WTC11 (cell line): ENCODE measurements at regions not wholly inside any gene's neighbourhood (a gene's known extent, or its start where the extent isn't known, plus 50 kb on each side); places are given as distances from the start of the nearest gene placed in this dataset.

Source experiments
- ATAC-seq: fragments of 200-7000 bp; cut with Tn5 transposase; 2 replicates; pipeline ENCODE4 v1.10.0; 2021; ENCODE audit warnings: mild to moderate bottlenecking, moderate library complexity
- CTCF ChIA-PET: fragments of 300-600 bp; sonication (Branson Sonifier 250); formaldehyde crosslinking; loops from one replicate; lab custom pipeline; 2021; ENCODE audit warnings: antibody characterized with exemption; lab: Charles Lee
- POLR2A ChIA-PET: fragments of 350-600 bp; sonication (Branson Sonifier 250); formaldehyde crosslinking; loops from one replicate; lab custom pipeline; 2021; ENCODE audit warnings: antibody characterized with exemption; lab: Charles Lee
- DNase-seq: peaks from one replicate; pipeline ENCODE4 v3.0.0; 2021; ENCODE audit warnings: low spot score
- H3K27ac Mint-ChIP-seq: 2 replicates; pipeline ENCODE4 v1.8.0; 2021; ENCODE audit warnings: mixed read lengths
- H3K27me3 Mint-ChIP-seq: 2 replicates; pipeline ENCODE4 v1.8.0; 2021; ENCODE audit warnings: low read depth, mild to moderate bottlenecking, moderate library complexity, mixed read lengths
- H3K36me3 Mint-ChIP-seq: 2 replicates; pipeline ENCODE4 v1.8.0; 2021; ENCODE audit warnings: mixed read lengths
- H3K4me1 Mint-ChIP-seq: 2 replicates; pipeline ENCODE4 v1.8.0; 2022; ENCODE audit warnings: mixed read lengths
- H3K4me3 Mint-ChIP-seq: 2 replicates; pipeline ENCODE4 v1.8.0; 2021; ENCODE audit warnings: mild to moderate bottlenecking, moderate library complexity, mixed read lengths
- H3K9me3 Mint-ChIP-seq: 2 replicates; pipeline ENCODE4 v1.8.0; 2021; ENCODE audit warnings: mixed read lengths
- ATF1 ChIP-seq: sonication (generic); formaldehyde crosslinking; IDR thresholded peaks from 2 replicates; pipeline ENCODE4 v1.8.1; 2023; ENCODE audit warnings: mild to moderate bottlenecking, moderate library complexity, missing genetic modification reagents
- ATF3 ChIP-seq: sonication (generic); formaldehyde crosslinking; conservative IDR thresholded peaks from 2 replicates; pipeline ENCODE4 v1.8.1; 2022; ENCODE audit warnings: mild to moderate bottlenecking, missing genetic modification reagents
- CREM ChIP-seq: sonication (generic); formaldehyde crosslinking; IDR thresholded peaks from 2 replicates; pipeline ENCODE4 v1.8.1; 2022; ENCODE audit warnings: mild to moderate bottlenecking, missing genetic modification reagents, moderate library complexity
- FOXK1 ChIP-seq: sonication (generic); formaldehyde crosslinking; IDR thresholded peaks from 2 replicates; pipeline ENCODE4 v1.8.0; 2022; ENCODE audit warnings: mild to moderate bottlenecking, moderate library complexity, missing genetic modification reagents
- GABPB1 ChIP-seq: sonication (generic); formaldehyde crosslinking; IDR thresholded peaks from 2 replicates; pipeline ENCODE4 v1.8.1; 2023; ENCODE audit warnings: mild to moderate bottlenecking, missing genetic modification reagents
- MYBL2 ChIP-seq: sonication (generic); formaldehyde crosslinking; IDR thresholded peaks from 2 replicates; pipeline ENCODE4 v1.8.1; 2023; ENCODE audit warnings: mild to moderate bottlenecking, moderate library complexity, missing genetic modification reagents
- NFATC4 ChIP-seq: fragments of 250-450 bp; sonication (Bioruptor Pico); IDR thresholded peaks from 2 replicates; pipeline ENCODE4 v1.9.0; 2021; ENCODE audit warnings: mild to moderate bottlenecking
- OVOL2 ChIP-seq: fragments of 250-450 bp; sonication (Bioruptor Pico); IDR thresholded peaks from 2 replicates; pipeline ENCODE4 v1.9.0; 2021; ENCODE audit warnings: mild to moderate bottlenecking, borderline replicate concordance
- SOX15 ChIP-seq: fragments of 250-450 bp; sonication (Bioruptor Pico); IDR thresholded peaks from 2 replicates; pipeline ENCODE4 v1.9.0; 2021; ENCODE audit warnings: mild to moderate bottlenecking
- SP1 ChIP-seq: sonication (generic); formaldehyde crosslinking; conservative IDR thresholded peaks from 2 replicates; pipeline ENCODE4 v1.8.1; 2022; ENCODE audit warnings: missing genetic modification reagents
- TCF7 ChIP-seq: sonication (generic); formaldehyde crosslinking; IDR thresholded peaks from 2 replicates; pipeline ENCODE4 v1.8.0; 2022; ENCODE audit warnings: mild to moderate bottlenecking, low read depth, missing genetic modification reagents, moderate library complexity
- ZNF416 ChIP-seq: fragments of 250-450 bp; sonication (Bioruptor Pico); IDR thresholded peaks from 2 replicates; pipeline ENCODE4 v1.9.0; 2021; ENCODE audit warnings: mild to moderate bottlenecking, inconsistent platforms
- TF ChIP-seq, protein P1 (sequence below): fragments of 250-450 bp; sonication (Bioruptor Pico); IDR thresholded peaks from 2 replicates; pipeline ENCODE4 v1.9.0; 2021; ENCODE audit warnings: moderate library complexity, mild to moderate bottlenecking, inconsistent platforms, borderline replicate concordance
- TF ChIP-seq, protein P2 (sequence below): sonication (generic); formaldehyde crosslinking; IDR thresholded peaks from 2 replicates; pipeline ENCODE4 v1.8.1; 2023; ENCODE audit warnings: mild to moderate bottlenecking, missing genetic modification reagents
- TF ChIP-seq, protein P3 (sequence below): sonication (generic); formaldehyde crosslinking; IDR thresholded peaks from 2 replicates; pipeline ENCODE4 v1.8.0; 2023; ENCODE audit warnings: missing genetic modification reagents
- TF ChIP-seq, protein P4 (sequence below): sonication (generic); formaldehyde crosslinking; IDR thresholded peaks from 2 replicates; pipeline ENCODE4 v1.8.1; 2022; ENCODE audit warnings: mild to moderate bottlenecking, missing genetic modification reagents, moderate library complexity, borderline replicate concordance
- TF ChIP-seq, protein P5 (sequence below): fragments of 200-600 bp; IDR thresholded peaks from 2 replicates; pipeline ENCODE4 v1.8.0; 2022; ENCODE audit warnings: antibody characterized with exemption

GRCh38 chr10:31707093-31708039 is 221.3 kb downstream of the ARHGAP12 start:
- no peak for TF ChIP-seq GABPB1
- no peak for TF ChIP-seq ATF1
- no peak for TF ChIP-seq SOX15 (CRISPR knock-in tag)
- TF ChIP-seq OVOL2 (CRISPR knock-in tag), result no peak
- no peak for TF ChIP-seq NFATC4 (CRISPR knock-in tag)
- no peak for TF ChIP-seq ZNF416 (CRISPR knock-in tag)
- TF ChIP-seq, protein P1, sequence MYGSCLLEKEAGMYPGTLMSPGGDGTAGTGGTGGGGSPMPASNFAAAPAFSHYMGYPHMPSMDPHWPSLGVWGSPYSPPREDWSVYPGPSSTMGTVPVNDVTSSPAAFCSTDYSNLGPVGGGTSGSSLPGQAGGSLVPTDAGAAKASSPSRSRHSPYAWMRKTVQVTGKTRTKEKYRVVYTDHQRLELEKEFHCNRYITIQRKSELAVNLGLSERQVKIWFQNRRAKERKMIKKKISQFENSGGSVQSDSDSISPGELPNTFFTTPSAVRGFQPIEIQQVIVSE (CRISPR knock-in tag), result no peak
- TF ChIP-seq, protein P2, sequence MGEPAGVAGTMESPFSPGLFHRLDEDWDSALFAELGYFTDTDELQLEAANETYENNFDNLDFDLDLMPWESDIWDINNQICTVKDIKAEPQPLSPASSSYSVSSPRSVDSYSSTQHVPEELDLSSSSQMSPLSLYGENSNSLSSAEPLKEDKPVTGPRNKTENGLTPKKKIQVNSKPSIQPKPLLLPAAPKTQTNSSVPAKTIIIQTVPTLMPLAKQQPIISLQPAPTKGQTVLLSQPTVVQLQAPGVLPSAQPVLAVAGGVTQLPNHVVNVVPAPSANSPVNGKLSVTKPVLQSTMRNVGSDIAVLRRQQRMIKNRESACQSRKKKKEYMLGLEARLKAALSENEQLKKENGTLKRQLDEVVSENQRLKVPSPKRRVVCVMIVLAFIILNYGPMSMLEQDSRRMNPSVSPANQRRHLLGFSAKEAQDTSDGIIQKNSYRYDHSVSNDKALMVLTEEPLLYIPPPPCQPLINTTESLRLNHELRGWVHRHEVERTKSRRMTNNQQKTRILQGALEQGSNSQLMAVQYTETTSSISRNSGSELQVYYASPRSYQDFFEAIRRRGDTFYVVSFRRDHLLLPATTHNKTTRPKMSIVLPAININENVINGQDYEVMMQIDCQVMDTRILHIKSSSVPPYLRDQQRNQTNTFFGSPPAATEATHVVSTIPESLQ (CRISPR knock-in tag), result no peak
- Mint-ChIP-seq H3K4me1 (peaks cover 26% of the 10 kb centered on the region), H3K9me3 (peaks cover 66% of the 10 kb centered on the region)

GRCh38 chr10:31706464-31707092 is 222.1 kb downstream of the ARHGAP12 start:
- CTCF ChIA-PET, result no interaction called here
- Mint-ChIP-seq H3K4me1 (peaks cover 26% of the 10 kb centered on the region), H3K9me3 (peaks cover 66% of the 10 kb centered on the region), H3K27me3 (peaks cover 10% of the 10 kb centered on the region; the same call in 1 of the 2 replicates), H3K4me3 (no peak overlapping the region), H3K27ac (no peak overlapping the region), H3K36me3 (peaks cover 57% of the 10 kb centered on the region)
- no peak for DNase-seq
- no peak for ATAC-seq
- POLR2A ChIA-PET, result no interaction called here
- no peak for TF ChIP-seq FOXK1 (CRISPR knock-in tag)
- TF ChIP-seq, protein P3, sequence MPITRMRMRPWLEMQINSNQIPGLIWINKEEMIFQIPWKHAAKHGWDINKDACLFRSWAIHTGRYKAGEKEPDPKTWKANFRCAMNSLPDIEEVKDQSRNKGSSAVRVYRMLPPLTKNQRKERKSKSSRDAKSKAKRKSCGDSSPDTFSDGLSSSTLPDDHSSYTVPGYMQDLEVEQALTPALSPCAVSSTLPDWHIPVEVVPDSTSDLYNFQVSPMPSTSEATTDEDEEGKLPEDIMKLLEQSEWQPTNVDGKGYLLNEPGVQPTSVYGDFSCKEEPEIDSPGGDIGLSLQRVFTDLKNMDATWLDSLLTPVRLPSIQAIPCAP (CRISPR knock-in tag), result no peak
- no peak for TF ChIP-seq CREM
- no peak for TF ChIP-seq SP1 (CRISPR knock-in tag)
- TF ChIP-seq, protein P4, sequence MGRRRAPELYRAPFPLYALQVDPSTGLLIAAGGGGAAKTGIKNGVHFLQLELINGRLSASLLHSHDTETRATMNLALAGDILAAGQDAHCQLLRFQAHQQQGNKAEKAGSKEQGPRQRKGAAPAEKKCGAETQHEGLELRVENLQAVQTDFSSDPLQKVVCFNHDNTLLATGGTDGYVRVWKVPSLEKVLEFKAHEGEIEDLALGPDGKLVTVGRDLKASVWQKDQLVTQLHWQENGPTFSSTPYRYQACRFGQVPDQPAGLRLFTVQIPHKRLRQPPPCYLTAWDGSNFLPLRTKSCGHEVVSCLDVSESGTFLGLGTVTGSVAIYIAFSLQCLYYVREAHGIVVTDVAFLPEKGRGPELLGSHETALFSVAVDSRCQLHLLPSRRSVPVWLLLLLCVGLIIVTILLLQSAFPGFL (CRISPR knock-in tag), result no peak
- no peak for TF ChIP-seq ATF3
- TF ChIP-seq, protein P5, sequence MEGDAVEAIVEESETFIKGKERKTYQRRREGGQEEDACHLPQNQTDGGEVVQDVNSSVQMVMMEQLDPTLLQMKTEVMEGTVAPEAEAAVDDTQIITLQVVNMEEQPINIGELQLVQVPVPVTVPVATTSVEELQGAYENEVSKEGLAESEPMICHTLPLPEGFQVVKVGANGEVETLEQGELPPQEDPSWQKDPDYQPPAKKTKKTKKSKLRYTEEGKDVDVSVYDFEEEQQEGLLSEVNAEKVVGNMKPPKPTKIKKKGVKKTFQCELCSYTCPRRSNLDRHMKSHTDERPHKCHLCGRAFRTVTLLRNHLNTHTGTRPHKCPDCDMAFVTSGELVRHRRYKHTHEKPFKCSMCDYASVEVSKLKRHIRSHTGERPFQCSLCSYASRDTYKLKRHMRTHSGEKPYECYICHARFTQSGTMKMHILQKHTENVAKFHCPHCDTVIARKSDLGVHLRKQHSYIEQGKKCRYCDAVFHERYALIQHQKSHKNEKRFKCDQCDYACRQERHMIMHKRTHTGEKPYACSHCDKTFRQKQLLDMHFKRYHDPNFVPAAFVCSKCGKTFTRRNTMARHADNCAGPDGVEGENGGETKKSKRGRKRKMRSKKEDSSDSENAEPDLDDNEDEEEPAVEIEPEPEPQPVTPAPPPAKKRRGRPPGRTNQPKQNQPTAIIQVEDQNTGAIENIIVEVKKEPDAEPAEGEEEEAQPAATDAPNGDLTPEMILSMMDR, result no peak
- no peak for TF ChIP-seq TCF7 (CRISPR knock-in tag)
- TF ChIP-seq MYBL2 (CRISPR knock-in tag), result no peak

More at GRCh38 chr10:31707093-31708039, 221.3 kb downstream of the ARHGAP12 start:
- H3K27me3 Mint-ChIP-seq, result peaks cover 12% of the 10 kb centered on the region; the same call in 1 of the 2 replicates
- ATAC-seq (peak; percentile 81), DNase-seq (no peak)
- H3K4me3 Mint-ChIP-seq, result no peak overlapping the region
- POLR2A ChIA-PET, result no interaction called here
- peak overlapping the region; percentile 57 for H3K27ac Mint-ChIP-seq
- CTCF ChIA-PET, result no interaction called here
- H3K36me3 Mint-ChIP-seq, result peaks cover 56% of the 10 kb centered on the region
